Adrenal gland (tissue), 5 donors: ENCODE measurements at regions not wholly inside any gene's neighbourhood (a gene's known extent, or its start where the extent isn't known, plus 50 kb on each side); places are given as distances from the start of the nearest gene placed in this dataset.

Source experiments
- CTCF ChIP-seq, 6 experiments: fragments of 450-650 bp in 4 of 6; fragments of 200-600 bp in 2 of 6; sonication (generic) in 1 of 6; IDR thresholded peaks; 1 replicate in 5 of 6; 2 replicates in 1 of 6; pipeline versions ENCODE4 v1.5.1 to v1.8.0; 2016 to 2021; ENCODE audit warnings: antibody characterized with exemption in 6 of 6, mild to moderate bottlenecking in 2 of 6, moderate library complexity in 1 of 6
- POLR2A ChIP-seq, 2 donors: fragments of 450-650 bp; IDR thresholded peaks; one replicate each; pipeline ENCODE4 v1.6.1; 2017; ENCODE audit warnings: antibody characterized with exemption in 2 of 2, mild to moderate bottlenecking in 2 of 2, moderate library complexity in 1 of 2
- donor health status: DM: no; HTN: no; CAD: no.

DNA sequence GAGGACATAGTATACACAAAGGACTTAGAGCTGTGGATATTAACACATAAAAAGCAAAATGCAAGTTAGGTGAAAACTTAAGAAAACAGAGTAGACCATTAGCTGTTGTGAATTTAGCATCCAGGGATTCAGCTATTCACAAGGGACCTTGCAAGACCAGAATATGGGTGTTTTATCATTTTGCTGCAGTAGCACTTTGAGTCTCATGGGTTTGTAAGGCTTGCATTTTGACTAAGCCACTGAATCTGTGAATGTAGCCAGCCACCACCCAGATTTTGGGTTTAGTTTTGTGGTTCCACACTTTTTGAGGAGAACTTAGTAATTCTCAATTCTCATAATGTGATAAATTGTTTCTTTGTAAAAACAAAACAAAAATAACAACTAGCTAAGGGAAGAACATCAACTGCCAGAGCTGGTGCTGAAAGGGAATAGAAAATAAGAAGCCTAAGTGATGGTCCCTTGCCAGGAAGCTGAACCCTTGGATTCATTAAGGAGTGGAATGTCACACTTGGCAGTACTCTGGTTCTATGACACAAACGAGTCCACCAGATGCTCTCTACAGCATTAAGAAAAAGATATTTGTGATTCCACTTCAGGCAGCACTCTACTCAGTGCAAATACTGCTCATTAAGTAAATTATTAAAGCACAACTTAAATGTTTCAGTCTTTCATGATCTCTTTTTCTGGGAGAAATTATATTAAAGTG lies 557.4 kb upstream of the ZNF462 start:
- no peak for TF ChIP-seq CTCF (IDR thresholded peaks at IDR 0.05)
- no peak for TF ChIP-seq POLR2A (IDR thresholded peaks at IDR 0.05)
